ENCODE measurements at regions not wholly inside any gene's neighbourhood (a gene's known extent, or its start where the extent isn't known, plus 50 kb on each side); places are given as distances from the start of the nearest gene placed in this dataset.

- CTCF ChIA-PET = interaction anchor here (0.6 kb wide), 1 partner anchor 18 kb away, joined by 3 read pairs; no protein-coding TSS in a partner anchor
- TF ChIP-seq PKNOX1 (IDR thresholded peaks at IDR 0.05) (no peak), ARNT (IDR thresholded peaks at IDR 0.05) (no peak), SUZ12 (IDR thresholded peaks at IDR 0.05) (no peak), LEF1 (IDR thresholded peaks at IDR 0.05; ENCODE audit: borderline replicate concordance) (no peak), FOXM1 (IDR thresholded peaks at IDR 0.05; ENCODE audit: borderline replicate concordance) (no peak), FOXA1 (IDR thresholded peaks at IDR 0.05) (no peak), BHLHE40 (IDR thresholded peaks at IDR 0.05; ENCODE audit: borderline replicate concordance) (no peak), NFRKB (IDR thresholded peaks at IDR 0.05) (no peak), ELF4 (IDR thresholded peaks at IDR 0.05) (no peak), ZNF384 (IDR thresholded peaks at IDR 0.05) (no peak), TARDBP (IDR thresholded peaks at IDR 0.05) (no peak), CTBP1 (IDR thresholded peaks at IDR 0.05; ENCODE audit: borderline replicate concordance) (no peak), SP1 (IDR thresholded peaks at IDR 0.05) (no peak), L3MBTL2 (conservative IDR thresholded peaks at IDR 0.05) (no peak), FOXK2 (IDR thresholded peaks at IDR 0.05) (no peak), HDGF (IDR thresholded peaks at IDR 0.05; ENCODE audit: borderline replicate concordance) (no peak)
- DNase-seq (ENCODE audit: extremely low spot score) = no peak
- POLR2A ChIA-PET = no interaction called here
Observed at GRCh38 chr2:217438821-217439220, 564.0 kb downstream of the TNS1 start.

DNA sequence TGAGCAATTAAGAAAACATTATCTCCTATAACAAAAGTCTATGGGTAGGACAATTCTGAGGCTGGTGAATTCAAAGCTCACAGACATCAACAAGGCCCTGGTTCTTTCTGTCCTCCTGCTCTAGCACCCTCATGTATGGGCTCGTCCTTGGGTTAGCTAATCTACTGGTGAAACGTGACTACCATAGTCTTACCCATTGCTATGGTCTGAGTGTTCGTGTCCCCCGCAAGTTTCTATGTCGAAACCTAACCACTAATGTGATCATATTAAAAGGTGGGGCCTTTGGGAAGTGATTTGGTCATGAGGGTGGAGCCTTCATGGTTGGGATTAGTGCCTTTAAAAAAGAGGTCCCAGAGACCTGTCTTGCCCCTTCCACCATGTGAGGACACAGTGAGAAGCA is 564.7 kb downstream of the TNS1 start:
- TF ChIP-seq HDGF (IDR thresholded peaks at IDR 0.05; ENCODE audit: borderline replicate concordance) = no peak
- no peak for TF ChIP-seq CTBP1 (IDR thresholded peaks at IDR 0.05; ENCODE audit: borderline replicate concordance)
- no peak for TF ChIP-seq PKNOX1 (IDR thresholded peaks at IDR 0.05)
- ChIA-PET POLR2A (no interaction called here), CTCF (no interaction called here)
- DNase-seq (ENCODE audit: extremely low spot score) = no peak

DNA sequence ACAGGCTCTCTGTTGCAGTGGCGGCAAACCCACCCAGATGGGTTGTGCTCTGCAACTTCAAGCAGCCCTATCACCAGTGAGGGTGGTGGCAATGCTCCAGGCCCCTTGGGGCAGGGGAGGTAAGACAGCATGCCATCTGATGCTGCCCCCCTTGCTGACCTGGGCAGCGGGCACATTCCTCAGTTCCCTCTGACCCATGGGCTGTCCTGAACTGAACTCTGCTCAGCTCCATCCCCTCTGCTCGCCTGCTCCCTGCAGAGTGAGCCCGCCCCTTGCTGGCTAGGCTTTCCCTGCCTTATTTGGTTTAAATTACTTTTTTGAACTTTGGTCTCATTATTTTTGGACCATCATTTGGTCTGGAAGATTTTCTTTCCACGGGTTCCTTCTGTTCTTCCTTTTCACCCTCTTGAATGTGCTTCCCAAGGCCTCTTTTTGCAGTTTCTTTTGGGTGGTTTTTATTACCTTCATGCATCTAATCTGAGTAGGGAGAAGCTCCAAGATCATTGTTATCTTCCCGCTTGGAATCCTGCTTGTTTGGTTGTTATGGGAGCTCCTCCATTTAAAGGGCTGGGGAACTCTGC is 565.4 kb downstream of the TNS1 start:
- no peak for TF ChIP-seq TARDBP (IDR thresholded peaks at IDR 0.05)
- no peak for TF ChIP-seq CTBP1 (IDR thresholded peaks at IDR 0.05; ENCODE audit: borderline replicate concordance)
- TF ChIP-seq PKNOX1 (IDR thresholded peaks at IDR 0.05) = no peak
- TF ChIP-seq ZNF384 (IDR thresholded peaks at IDR 0.05) = no peak
- TF ChIP-seq LEF1 (IDR thresholded peaks at IDR 0.05; ENCODE audit: borderline replicate concordance) = no peak
- TF ChIP-seq FOXA1 (IDR thresholded peaks at IDR 0.05) = no peak
- no peak for TF ChIP-seq SP1 (IDR thresholded peaks at IDR 0.05)
- TF ChIP-seq NFRKB (IDR thresholded peaks at IDR 0.05) = no peak
- TF ChIP-seq FOXM1 (IDR thresholded peaks at IDR 0.05; ENCODE audit: borderline replicate concordance) = no peak
- no peak for TF ChIP-seq BHLHE40 (IDR thresholded peaks at IDR 0.05; ENCODE audit: borderline replicate concordance)
- no peak for TF ChIP-seq ARNT (IDR thresholded peaks at IDR 0.05)
- DNase-seq (ENCODE audit: extremely low spot score) = no peak
- POLR2A ChIA-PET = interaction anchor here (0.6 kb wide), 1 partner anchor 671 kb away, joined by 3 read pairs; no protein-coding TSS in a partner anchor
- CTCF ChIA-PET = interaction anchor here (0.9 kb wide), 1 partner anchor 739 kb away, joined by 3 read pairs; no protein-coding TSS in a partner anchor

DNA sequence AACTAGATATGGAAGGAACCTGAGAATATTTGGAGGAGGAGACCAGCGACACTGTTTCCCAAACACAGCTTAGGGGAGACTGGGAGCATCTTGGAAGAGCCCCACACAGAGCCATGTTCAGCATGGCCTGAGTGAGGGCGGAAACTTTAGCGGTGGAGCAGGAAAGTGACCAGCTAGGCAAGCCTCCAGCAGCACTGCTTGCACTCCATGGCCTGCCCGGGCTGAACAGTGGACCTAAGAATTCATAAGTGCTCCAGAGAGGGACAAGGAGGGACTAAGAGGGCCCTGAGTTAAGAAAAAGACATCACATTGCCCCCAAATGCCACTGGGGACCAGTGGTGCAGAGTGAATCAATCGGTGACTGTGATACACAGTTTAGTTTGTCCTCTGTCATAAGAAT is 566.4 kb downstream of the TNS1 start:
- TF ChIP-seq FOXM1 (IDR thresholded peaks at IDR 0.05; ENCODE audit: borderline replicate concordance) (no peak), FOXA1 (IDR thresholded peaks at IDR 0.05) (no peak), SUZ12 (IDR thresholded peaks at IDR 0.05) (no peak), ARNT (IDR thresholded peaks at IDR 0.05) (no peak), CTBP1 (IDR thresholded peaks at IDR 0.05; ENCODE audit: borderline replicate concordance) (no peak), BHLHE40 (IDR thresholded peaks at IDR 0.05; ENCODE audit: borderline replicate concordance) (no peak), L3MBTL2 (conservative IDR thresholded peaks at IDR 0.05) (no peak), ELF4 (IDR thresholded peaks at IDR 0.05) (no peak), NFRKB (IDR thresholded peaks at IDR 0.05) (no peak)
- DNase-seq (ENCODE audit: extremely low spot score) = no peak
- POLR2A ChIA-PET = interaction anchor here (0.6 kb wide), 1 partner anchor 670 kb away, joined by 3 read pairs; no protein-coding TSS in a partner anchor
- CTCF ChIA-PET = interaction anchor here (0.9 kb wide), 1 partner anchor 738 kb away, joined by 3 read pairs; no protein-coding TSS in a partner anchor

- POLR2A ChIA-PET = no interaction called here
Observed at GRCh38 chr2:217434180-217434975, 568.4 kb downstream of the TNS1 start.

More at GRCh38 chr2:217434180-217434975, 568.4 kb downstream of the TNS1 start:
- TF ChIP-seq LEF1 (IDR thresholded peaks at IDR 0.05; ENCODE audit: borderline replicate concordance) = no peak
- TF ChIP-seq CTBP1 (IDR thresholded peaks at IDR 0.05; ENCODE audit: borderline replicate concordance) = no peak
- TF ChIP-seq HDGF (IDR thresholded peaks at IDR 0.05; ENCODE audit: borderline replicate concordance) = no peak
- peak; percentile 48; the same call in 1 of the 2 replicates for TF ChIP-seq PKNOX1 (IDR thresholded peaks at IDR 0.05)
- DNase-seq (ENCODE audit: extremely low spot score) = peak; percentile 94
- CTCF ChIA-PET = no interaction called here

Data from HEK293T (cell line).